ENCODE measurements at regions not wholly inside any gene's neighbourhood (a gene's known extent, or its start where the extent isn't known, plus 50 kb on each side); places are given as distances from the start of the nearest gene placed in this dataset.

DNA sequence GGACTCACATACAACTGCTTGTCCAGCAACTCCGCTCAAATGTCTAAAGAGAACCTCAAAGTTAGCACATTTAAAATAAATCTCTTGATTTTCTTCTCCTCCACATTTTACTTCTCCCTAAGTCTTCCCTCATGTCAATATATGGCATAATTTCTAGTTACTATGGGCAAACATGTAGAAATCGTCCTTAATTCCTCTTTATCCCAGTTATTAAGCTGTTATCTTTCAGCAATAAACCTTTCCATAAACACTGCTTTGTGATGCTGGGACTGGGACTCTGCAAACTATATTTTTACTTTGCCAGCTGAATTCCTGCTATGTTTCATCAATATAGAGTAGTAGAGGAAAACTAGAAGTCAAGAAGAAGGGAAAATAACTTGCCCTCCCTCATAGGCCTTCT lies 99.7 kb downstream of the KCNRG start:
- DNase-seq = no peak
- ATAC-seq = no peak
- intact Hi-C loops (cut with DNase I) = no loop called here
- no peak overlapping the region for H3K4me3 ChIP-seq
- peak overlapping the region in 1 of 2 donors; percentile 49 for H3K27ac ChIP-seq
- no peaks in the 10 kb centered on the region for H3K27me3 ChIP-seq
- H3K4me1 ChIP-seq = peaks cover 2 to 71% of the 10 kb centered on the region in 2 donors
- H3K9me3 ChIP-seq = no peaks in the 10 kb centered on the region
- H3K36me3 ChIP-seq = peaks cover 0 to 6% of the 10 kb centered on the region in 2 donors
- TF ChIP-seq, protein P1, sequence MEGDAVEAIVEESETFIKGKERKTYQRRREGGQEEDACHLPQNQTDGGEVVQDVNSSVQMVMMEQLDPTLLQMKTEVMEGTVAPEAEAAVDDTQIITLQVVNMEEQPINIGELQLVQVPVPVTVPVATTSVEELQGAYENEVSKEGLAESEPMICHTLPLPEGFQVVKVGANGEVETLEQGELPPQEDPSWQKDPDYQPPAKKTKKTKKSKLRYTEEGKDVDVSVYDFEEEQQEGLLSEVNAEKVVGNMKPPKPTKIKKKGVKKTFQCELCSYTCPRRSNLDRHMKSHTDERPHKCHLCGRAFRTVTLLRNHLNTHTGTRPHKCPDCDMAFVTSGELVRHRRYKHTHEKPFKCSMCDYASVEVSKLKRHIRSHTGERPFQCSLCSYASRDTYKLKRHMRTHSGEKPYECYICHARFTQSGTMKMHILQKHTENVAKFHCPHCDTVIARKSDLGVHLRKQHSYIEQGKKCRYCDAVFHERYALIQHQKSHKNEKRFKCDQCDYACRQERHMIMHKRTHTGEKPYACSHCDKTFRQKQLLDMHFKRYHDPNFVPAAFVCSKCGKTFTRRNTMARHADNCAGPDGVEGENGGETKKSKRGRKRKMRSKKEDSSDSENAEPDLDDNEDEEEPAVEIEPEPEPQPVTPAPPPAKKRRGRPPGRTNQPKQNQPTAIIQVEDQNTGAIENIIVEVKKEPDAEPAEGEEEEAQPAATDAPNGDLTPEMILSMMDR (IDR thresholded peaks at IDR 0.05) = no peak

DNA sequence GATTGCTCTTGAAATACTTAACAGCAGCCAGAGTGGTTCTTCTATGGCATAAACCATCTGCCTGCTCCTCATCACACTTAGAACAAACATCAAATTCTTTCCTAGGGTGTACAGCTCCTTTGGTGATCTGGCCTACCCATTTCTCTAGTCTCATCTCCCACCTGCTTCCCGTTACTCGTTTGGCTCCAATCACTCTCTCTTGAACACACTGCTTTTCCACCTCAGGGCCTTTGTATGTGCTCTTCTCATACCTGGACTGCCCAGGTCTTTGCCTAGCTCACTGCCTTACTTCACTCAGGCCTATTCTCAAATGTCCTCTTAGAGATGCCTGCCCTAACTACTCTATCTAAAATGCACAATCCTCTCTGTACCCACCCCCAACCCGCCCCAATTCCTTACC lies 100.5 kb downstream of the KCNRG start:
- Histone ChIP-seq H3K36me3 (peaks cover 0 to 6% of the 10 kb centered on the region in 2 donors), H3K4me3 (no peak overlapping the region), H3K9me3 (no peaks in the 10 kb centered on the region), H3K27ac (peak overlapping the region in 1 of 2 donors; percentile 49), H3K27me3 (no peaks in the 10 kb centered on the region), H3K4me1 (peaks cover 2 to 73% of the 10 kb centered on the region in 2 donors)
- intact Hi-C loops (cut with DNase I) = no loop called here
- DNase-seq = no peak
- peak; percentile 44 for ATAC-seq
- TF ChIP-seq, protein P1 (IDR thresholded peaks at IDR 0.05) = no peak

DNA sequence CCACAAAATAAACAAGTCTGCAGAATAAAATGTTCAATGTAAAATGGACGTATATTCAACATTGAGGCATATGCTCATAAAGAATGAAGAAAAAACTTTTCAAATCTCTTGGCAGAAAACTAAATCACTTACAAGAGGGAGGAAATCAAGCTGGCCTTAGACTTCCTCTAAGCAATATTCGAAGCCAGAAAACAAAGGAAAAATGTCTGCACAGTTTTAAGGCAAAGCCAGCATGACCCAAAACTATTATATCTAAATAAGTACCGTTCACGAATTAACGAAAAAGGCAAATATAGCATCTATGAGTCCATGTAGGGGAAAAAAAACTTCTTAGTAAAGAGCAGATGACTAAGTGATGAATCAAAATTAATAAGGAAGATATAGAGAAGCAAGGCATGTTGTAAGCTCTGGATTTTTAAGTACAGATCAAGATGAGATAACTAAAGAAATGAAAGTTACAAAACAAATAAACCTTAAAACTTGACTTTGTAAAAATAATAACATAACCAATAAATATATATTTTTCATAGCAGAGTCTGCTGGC lies 101.3 kb downstream of the KCNRG start:
- Histone ChIP-seq H3K36me3 (peaks cover 0 to 6% of the 10 kb centered on the region in 2 donors), H3K4me3 (no peak overlapping the region), H3K27ac (peak overlapping the region; percentile 6 to 9), H3K9me3 (no peaks in the 10 kb centered on the region), H3K4me1 (peaks cover 2 to 75% of the 10 kb centered on the region in 2 donors), H3K27me3 (no peaks in the 10 kb centered on the region)
- ATAC-seq (no peak), DNase-seq (no peak)
- intact Hi-C loops (cut with DNase I) = no loop called here
- TF ChIP-seq, protein P1 (IDR thresholded peaks at IDR 0.05) = no peak

DNA sequence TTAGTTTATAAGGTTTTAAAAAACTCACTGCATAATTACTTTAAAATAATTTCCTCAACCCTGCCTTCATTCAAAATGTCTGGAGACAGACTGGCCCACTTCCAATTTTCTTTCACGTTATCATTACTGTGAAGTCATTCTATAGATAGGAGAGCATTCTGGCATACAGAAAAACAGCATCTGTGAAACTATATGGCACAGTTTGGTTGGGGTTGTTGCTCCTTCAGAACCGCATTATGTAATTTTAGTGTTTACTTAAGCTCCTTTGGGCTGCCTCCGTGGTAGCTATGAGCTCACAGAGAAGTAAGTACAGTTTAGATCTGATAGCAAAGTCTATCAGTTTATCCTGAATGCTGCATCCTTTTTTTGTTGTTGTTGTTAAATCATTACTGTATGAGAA lies 104.3 kb downstream of the KCNRG start:
- H3K4me1 ChIP-seq = peaks cover 12 to 78% of the 10 kb centered on the region in 2 donors
- TF ChIP-seq, protein P1 (IDR thresholded peaks at IDR 0.05) = no peak
- H3K27me3 ChIP-seq = no peaks in the 10 kb centered on the region
- H3K27ac ChIP-seq = no peak overlapping the region
- no peak for ATAC-seq
- no peaks in the 10 kb centered on the region for H3K36me3 ChIP-seq
- H3K4me3 ChIP-seq = no peak overlapping the region
- intact Hi-C loops (cut with DNase I) = no loop called here
- H3K9me3 ChIP-seq = no peaks in the 10 kb centered on the region
- peak in 2 of 4 donors; percentile 9 to 43 for DNase-seq

DNA sequence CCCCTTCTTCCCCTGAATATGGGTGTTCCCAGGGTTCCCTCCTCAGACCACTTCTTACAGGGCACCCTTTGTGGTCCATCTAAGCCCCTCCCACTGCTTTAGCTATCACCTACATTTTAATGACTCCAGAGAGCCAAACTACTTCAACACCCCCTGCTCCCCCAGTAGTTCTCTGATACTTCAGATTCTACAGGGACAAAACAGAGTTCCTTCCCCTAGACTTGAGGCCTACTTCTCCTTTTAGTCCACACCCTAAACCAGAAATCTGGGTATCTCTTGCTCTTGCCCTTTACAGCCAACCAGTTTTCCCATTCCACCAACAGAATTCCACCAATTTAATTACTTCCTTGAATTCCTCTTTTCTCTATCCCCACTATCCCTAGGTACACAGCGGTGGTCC lies 107.2 kb downstream of the KCNRG start:
- Histone ChIP-seq H3K4me1 (peaks cover 9 to 69% of the 10 kb centered on the region in 2 donors), H3K27ac (peak overlapping the region; percentile 100), H3K27me3 (peaks cover 0 to 10% of the 10 kb centered on the region in 2 donors), H3K4me3 (peak overlapping the region in 1 of 2 donors; percentile 96), H3K36me3 (no peaks in the 10 kb centered on the region), H3K9me3 (no peaks in the 10 kb centered on the region)
- intact Hi-C loops (cut with DNase I) = no loop called here
- TF ChIP-seq, protein P1 (IDR thresholded peaks at IDR 0.05) = no peak
- DNase-seq = no peak
- no peak for ATAC-seq

Measured in left lung (tissue), 4 donors.